ENCODE measurements at regions not wholly inside any gene's neighbourhood (a gene's known extent, or its start where the extent isn't known, plus 50 kb on each side); places are given as distances from the start of the nearest gene placed in this dataset.
"Not testable (repeated sequence)": the region's sequence is repeated elsewhere in the genome, so short reads cannot be mapped to it uniquely, and the experiment has no call there.

DNA sequence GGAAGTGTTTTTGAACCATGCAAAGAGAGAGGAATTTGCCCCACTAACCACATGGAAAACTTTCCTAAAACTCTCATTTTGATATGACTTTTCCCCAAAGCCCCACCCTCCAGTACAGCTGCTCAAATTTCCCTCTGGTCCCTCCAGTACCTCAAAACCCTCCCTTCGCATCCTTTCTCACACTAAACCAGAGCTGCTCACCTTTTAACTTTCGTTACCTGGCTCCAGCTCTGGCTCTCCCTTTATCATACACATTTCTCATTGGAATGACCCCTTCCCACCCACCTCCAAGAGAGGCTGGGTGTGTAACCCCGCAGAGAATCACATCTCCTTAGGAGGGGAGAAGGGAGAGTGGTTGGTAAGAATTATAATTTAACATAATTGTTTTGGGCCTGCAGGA lies 86.8 kb upstream of the NDUFV2 start:
- H3K4me3 ChIP-seq (ENCODE audit: low read depth in 1 of 2, low read length in 2 of 2): no peak overlapping the region
- H3K4me1 ChIP-seq (ENCODE audit: control insufficient read depth in 1 of 2, insufficient read depth in 2 of 2, low read length in 2 of 2): peaks cover 0 to 6% of the 10 kb centered on the region in 2 donors
- no peaks in the 10 kb centered on the region for H3K9me3 ChIP-seq (ENCODE audit: control insufficient read depth in 1 of 2, low read length in 2 of 2)
- peak overlapping the region; percentile 29 for H3K27ac ChIP-seq (ENCODE audit: low read length)
- no peaks in the 10 kb centered on the region for H3K27me3 ChIP-seq (ENCODE audit: low read depth, low read length)
- H3K36me3 ChIP-seq (ENCODE audit: control insufficient read depth in 1 of 2, insufficient read depth in 2 of 2, low read length in 2 of 2): no peaks in the 10 kb centered on the region

DNA sequence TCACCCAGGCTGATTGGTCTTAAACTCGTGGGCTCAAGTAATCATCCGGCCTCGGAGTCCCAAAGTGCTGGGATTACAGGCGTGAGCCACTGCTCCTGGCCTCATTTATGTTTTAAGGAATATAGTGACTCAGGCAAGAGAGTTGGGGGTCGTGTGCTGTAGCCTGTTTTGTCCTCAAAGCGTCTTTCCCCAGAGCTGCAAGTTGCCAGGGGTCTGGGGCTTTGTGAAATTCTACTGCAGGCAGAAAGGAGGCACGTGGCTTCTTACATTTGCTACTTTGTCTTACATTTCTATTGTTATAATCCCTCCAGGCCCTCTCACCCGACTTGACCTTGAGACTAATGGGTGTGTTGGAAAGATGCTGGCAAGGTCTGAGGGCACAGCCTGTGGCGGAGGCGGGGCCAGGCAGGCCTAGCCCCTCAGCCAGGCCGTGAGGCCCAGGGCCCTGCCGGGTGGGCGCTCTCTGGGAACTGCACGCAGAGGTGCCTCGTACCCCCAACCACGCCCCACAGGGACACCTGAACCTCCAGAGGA lies 85.8 kb upstream of the NDUFV2 start:
- Histone ChIP-seq H3K36me3 (ENCODE audit: control insufficient read depth in 1 of 2, insufficient read depth in 2 of 2, low read length in 2 of 2) (no peaks in the 10 kb centered on the region), H3K4me1 (ENCODE audit: control insufficient read depth in 1 of 2, insufficient read depth in 2 of 2, low read length in 2 of 2) (peaks cover 0 to 6% of the 10 kb centered on the region in 2 donors), H3K4me3 (ENCODE audit: low read depth in 1 of 2, low read length in 2 of 2) (peak overlapping the region in 1 of 2 donors; percentile 26), H3K9me3 (ENCODE audit: control insufficient read depth in 1 of 2, low read length in 2 of 2) (no peaks in the 10 kb centered on the region), H3K27ac (ENCODE audit: low read length) (peak overlapping the region; percentile 60), H3K27me3 (ENCODE audit: low read depth, low read length) (no peaks in the 10 kb centered on the region)

DNA sequence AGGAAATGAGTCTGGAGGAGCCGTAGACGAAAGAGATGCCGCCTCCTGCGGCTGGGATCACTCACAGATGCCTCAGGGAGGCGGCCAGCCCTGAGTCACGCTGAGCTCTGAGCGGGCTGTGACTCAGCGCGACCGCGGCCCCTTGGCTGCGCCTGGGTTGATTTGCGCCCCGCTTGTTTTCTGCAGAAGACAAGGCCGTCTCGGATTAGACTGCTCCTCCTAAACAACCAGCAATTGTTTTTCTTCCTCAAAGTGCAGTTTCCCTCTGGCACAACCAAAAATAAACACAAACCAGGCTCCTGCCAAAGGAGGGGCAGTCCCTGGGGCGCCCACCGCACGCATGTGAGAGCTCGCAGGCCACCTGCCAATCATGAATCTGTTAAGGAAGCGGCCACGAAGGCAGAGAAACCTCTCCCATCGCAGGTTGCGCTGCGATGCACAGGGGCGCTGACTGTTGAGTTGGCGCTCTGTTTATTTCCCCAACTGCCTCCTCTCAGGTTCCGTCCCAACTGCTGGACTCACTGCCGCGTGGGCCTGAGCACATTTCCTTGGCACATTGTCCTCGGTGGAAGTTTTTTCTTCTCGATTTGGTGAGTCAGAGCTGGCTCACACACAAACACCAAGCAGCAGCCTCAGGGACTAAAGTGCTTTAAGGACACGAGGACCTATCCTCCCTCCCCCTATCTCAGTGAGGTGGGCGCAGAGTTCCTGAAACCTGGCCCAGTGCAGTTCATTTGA lies 85.2 kb upstream of the NDUFV2 start:
- Histone ChIP-seq H3K9me3 (ENCODE audit: control insufficient read depth in 1 of 2, low read length in 2 of 2) (no peaks in the 10 kb centered on the region), H3K4me3 (ENCODE audit: low read depth in 1 of 2, low read length in 2 of 2) (peak overlapping the region; percentile 26 to 52), H3K36me3 (ENCODE audit: control insufficient read depth in 1 of 2, insufficient read depth in 2 of 2, low read length in 2 of 2) (no peaks in the 10 kb centered on the region), H3K4me1 (ENCODE audit: control insufficient read depth in 1 of 2, insufficient read depth in 2 of 2, low read length in 2 of 2) (peaks cover 0 to 6% of the 10 kb centered on the region in 2 donors), H3K27ac (ENCODE audit: low read length) (peak overlapping the region; percentile 60), H3K27me3 (ENCODE audit: low read depth, low read length) (no peaks in the 10 kb centered on the region)

DNA sequence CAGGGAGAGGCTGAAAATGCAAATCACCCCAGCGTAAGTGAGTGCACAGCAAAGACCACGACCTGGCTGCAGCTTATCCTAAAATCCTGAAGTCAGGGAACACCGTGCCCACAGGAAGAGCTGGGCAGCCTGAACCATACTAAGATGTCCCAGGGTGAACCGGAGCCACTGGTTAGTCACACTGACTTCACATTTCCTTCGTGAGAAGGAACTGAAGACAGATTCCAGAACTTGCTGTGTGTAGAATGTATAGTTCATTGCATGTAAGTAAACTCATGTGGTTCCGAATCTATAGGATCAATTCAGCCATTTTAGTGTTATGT lies 84.6 kb upstream of the NDUFV2 start:
- no peaks in the 10 kb centered on the region for H3K27me3 ChIP-seq (ENCODE audit: low read depth, low read length)
- no peaks in the 10 kb centered on the region for H3K9me3 ChIP-seq (ENCODE audit: control insufficient read depth in 1 of 2, low read length in 2 of 2)
- peak overlapping the region; percentile 33 for H3K27ac ChIP-seq (ENCODE audit: low read length)
- peaks cover 0 to 6% of the 10 kb centered on the region in 2 donors for H3K4me1 ChIP-seq (ENCODE audit: control insufficient read depth in 1 of 2, insufficient read depth in 2 of 2, low read length in 2 of 2)
- H3K36me3 ChIP-seq (ENCODE audit: control insufficient read depth in 1 of 2, insufficient read depth in 2 of 2, low read length in 2 of 2): no peaks in the 10 kb centered on the region
- H3K4me3 ChIP-seq (ENCODE audit: low read depth in 1 of 2, low read length in 2 of 2): no peak overlapping the region

DNA sequence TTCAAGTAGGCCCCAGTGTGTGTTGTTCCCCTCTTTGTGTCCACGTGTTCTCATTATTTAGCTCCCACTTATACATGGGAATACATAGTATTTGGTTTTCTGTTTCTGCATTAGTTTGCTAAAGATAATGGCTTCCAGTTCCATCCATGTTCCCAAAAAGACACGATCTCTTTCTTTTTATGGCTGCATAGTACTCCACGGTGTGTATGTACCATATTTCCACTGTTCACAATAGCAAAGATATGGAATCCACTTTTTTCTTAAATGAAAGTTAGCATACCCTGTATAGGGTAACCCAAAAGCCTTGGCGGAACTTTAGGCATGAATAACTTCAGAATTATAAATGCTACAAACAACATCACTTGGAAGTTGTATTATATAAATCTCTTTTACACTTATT lies 83.4 kb upstream of the NDUFV2 start:
- Histone ChIP-seq H3K27ac (ENCODE audit: low read length) (no peak overlapping the region), H3K9me3 (ENCODE audit: control insufficient read depth in 1 of 2, low read length in 2 of 2) (no peaks in the 10 kb centered on the region), H3K36me3 (ENCODE audit: control insufficient read depth in 1 of 2, insufficient read depth in 2 of 2, low read length in 2 of 2) (no peaks in the 10 kb centered on the region), H3K4me1 (ENCODE audit: control insufficient read depth in 1 of 2, insufficient read depth in 2 of 2, low read length in 2 of 2) (peaks cover 0 to 6% of the 10 kb centered on the region in 2 donors), H3K27me3 (ENCODE audit: low read depth, low read length) (no peaks in the 10 kb centered on the region), H3K4me3 (ENCODE audit: low read depth in 1 of 2, low read length in 2 of 2) (no peak overlapping the region)

DNA sequence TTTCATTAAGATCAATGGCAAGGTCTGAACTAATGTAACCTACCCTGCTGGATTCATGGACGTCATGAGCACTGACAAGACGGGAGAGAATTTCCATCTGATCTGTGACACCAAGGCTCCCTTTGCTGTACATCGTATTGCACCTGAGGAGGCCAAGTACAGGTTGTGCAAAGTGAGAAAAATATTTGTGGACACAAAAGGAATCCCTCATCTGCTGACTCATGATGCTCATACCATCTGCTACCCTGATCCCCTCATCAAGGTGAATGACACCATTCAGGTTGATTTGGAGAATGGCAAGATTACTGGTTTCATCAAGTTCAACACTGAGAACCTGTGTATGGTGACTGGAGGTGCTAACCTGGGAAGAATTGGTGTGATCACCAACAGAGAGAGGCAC lies 82.3 kb upstream of the NDUFV2 start:
- H3K36me3 ChIP-seq (ENCODE audit: control insufficient read depth in 1 of 2, insufficient read depth in 2 of 2, low read length in 2 of 2): no peaks in the 10 kb centered on the region
- H3K27ac ChIP-seq (ENCODE audit: low read length): no peak overlapping the region
- H3K4me1 ChIP-seq (ENCODE audit: control insufficient read depth in 1 of 2, insufficient read depth in 2 of 2, low read length in 2 of 2): peaks cover 0 to 6% of the 10 kb centered on the region in 2 donors
- no peaks in the 10 kb centered on the region for H3K27me3 ChIP-seq (ENCODE audit: low read depth, low read length)
- no peak overlapping the region for H3K4me3 ChIP-seq (ENCODE audit: low read depth in 1 of 2, low read length in 2 of 2)
- no peaks in the 10 kb centered on the region for H3K9me3 ChIP-seq (ENCODE audit: control insufficient read depth in 1 of 2, low read length in 2 of 2)

DNA sequence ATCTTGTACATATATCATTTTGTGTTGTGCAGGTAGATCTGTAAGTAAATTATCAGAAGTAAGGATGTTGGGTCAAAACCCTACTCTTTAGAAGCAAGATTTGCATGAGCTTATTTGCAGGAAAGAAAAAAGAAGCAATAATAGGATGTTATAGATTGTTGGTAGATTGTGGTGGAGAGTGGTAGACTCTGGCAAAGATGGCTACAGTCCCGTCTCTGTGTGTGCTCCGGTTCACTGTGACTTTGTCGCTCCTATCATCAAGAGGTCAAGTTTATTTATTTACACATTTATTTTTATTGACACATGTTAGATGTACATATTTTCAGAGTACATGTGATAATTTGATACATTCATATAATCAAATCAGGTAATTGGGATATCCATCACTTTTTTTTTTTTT lies 81.0 kb upstream of the NDUFV2 start:
- no peaks in the 10 kb centered on the region for H3K9me3 ChIP-seq (ENCODE audit: control insufficient read depth in 1 of 2, low read length in 2 of 2)
- no peaks in the 10 kb centered on the region for H3K27me3 ChIP-seq (ENCODE audit: low read depth, low read length)
- H3K36me3 ChIP-seq (ENCODE audit: control insufficient read depth in 1 of 2, insufficient read depth in 2 of 2, low read length in 2 of 2): no peaks in the 10 kb centered on the region
- H3K4me3 ChIP-seq (ENCODE audit: low read depth in 1 of 2, low read length in 2 of 2): no peak overlapping the region
- no peak overlapping the region for H3K27ac ChIP-seq (ENCODE audit: low read length)
- H3K4me1 ChIP-seq (ENCODE audit: control insufficient read depth in 1 of 2, insufficient read depth in 2 of 2, low read length in 2 of 2): peaks cover 0 to 5% of the 10 kb centered on the region in 2 donors

DNA sequence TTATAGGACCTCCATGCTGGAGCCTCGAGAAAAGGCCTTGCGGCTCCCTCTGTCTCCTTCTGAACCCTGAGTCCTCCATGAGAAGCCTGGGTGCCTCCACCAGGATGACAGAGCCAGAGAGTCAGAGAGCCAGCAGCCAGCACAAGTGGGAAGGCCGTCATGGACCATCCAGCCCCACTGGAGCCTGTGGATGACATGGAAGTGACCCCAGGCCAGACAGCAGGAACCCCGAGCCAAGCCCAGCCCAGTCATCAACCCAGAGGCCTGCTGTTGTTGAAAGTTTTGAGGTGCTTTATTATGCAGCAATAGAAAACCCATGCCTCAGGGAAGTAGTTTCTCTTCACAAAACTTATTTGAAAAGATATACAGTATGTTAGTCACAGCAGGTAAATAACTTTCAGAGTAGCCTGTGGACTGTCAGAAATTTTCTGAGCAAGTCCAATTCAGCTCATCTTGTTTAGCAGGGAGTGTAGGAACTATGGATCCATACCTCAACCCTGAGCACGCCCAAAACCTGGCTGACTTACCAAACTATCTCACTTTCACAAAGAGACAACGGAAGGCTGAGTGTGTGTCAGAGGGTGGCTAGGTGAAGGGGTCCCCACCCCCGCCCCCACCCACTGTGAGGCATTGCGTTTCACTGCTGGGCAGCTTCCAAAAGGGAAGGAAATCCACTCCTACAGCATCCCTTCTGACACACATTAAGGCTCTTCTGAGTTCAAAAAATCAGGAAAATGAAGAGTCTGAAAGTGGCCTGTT lies 79.9 kb upstream of the NDUFV2 start:
- no peaks in the 10 kb centered on the region for H3K4me1 ChIP-seq (ENCODE audit: control insufficient read depth in 1 of 2, insufficient read depth in 2 of 2, low read length in 2 of 2)
- H3K36me3 ChIP-seq (ENCODE audit: control insufficient read depth in 1 of 2, insufficient read depth in 2 of 2, low read length in 2 of 2): no peaks in the 10 kb centered on the region
- no peaks in the 10 kb centered on the region for H3K27me3 ChIP-seq (ENCODE audit: low read depth, low read length)
- H3K9me3 ChIP-seq (ENCODE audit: control insufficient read depth in 1 of 2, low read length in 2 of 2): no peaks in the 10 kb centered on the region
- H3K4me3 ChIP-seq (ENCODE audit: low read depth in 1 of 2, low read length in 2 of 2): no peak overlapping the region
- H3K27ac ChIP-seq (ENCODE audit: low read length): no peak overlapping the region

DNA sequence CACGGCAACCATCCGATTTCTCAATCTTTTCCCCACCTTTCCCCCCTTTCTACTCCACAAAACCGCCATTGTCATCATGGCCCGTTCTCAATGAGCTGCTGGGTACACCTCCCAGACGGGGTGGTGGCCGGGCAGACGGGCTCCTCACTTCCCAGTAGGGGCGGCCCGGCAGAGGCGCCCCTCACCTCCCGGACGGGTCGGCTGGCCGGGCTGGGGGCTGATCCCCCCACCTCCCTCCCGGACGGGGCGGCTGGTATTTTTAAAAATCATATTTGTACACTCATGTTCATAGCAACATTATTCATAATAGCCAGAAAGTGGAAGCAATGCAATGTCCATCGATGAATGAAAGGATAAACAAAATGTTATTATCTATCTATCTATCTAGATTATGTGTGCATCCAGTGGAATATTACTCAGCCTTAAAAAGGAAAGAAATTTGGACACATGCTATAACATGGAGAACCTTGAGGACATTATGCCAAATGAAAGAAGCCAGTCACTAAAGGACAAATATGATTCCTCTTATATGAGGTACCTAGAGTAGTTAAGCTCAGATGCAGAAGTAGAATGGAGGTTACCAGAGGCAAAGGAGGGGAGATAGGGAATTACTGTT lies 78.4 kb upstream of the NDUFV2 start:
- not testable (repeated sequence) for H3K4me1 ChIP-seq (ENCODE audit: control insufficient read depth in 1 of 2, insufficient read depth in 2 of 2, low read length in 2 of 2); H3K9me3 ChIP-seq (ENCODE audit: control insufficient read depth in 1 of 2, low read length in 2 of 2); H3K36me3 ChIP-seq (ENCODE audit: control insufficient read depth in 1 of 2, insufficient read depth in 2 of 2, low read length in 2 of 2); H3K4me3 ChIP-seq (ENCODE audit: low read depth in 1 of 2, low read length in 2 of 2); H3K27ac ChIP-seq (ENCODE audit: low read length); H3K27me3 ChIP-seq (ENCODE audit: low read depth, low read length)

DNA sequence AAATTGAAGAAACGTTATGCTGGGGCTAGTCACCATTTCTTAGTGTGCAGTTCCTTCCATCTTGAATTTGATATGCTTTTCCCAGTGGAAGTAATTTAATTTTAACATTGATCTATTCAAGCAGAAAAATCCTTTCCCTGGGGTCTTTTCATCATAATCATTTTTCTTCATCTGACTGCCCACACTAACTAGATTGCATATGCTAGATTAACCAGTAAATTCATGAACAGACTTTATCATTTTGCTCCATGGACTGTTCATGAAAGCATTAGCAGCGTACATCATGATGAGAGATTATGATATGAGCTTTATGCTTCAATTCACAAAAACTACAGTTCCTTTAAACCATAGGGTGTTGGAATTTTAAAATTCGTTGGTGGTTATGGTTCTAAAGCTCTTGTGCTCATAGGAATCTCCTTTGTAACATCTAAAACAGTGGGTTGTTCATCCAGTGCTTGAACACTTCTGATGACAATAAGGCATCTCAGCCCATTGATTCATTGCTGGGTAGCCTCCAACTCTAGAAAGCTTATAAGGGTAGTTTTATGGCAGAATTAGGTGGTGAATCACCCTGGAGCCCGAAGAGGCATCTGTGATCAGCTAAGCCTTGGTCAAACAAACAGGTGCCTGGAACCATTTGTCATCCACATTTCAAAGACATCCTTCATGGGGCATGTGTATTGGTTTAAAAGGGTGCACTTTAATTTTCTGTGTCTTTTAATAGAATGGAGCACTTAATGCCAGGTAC lies 77.2 kb upstream of the NDUFV2 start:
- Histone ChIP-seq H3K36me3 (ENCODE audit: control insufficient read depth in 1 of 2, insufficient read depth in 2 of 2, low read length in 2 of 2) (no peaks in the 10 kb centered on the region), H3K27me3 (ENCODE audit: low read depth, low read length) (no peaks in the 10 kb centered on the region), H3K9me3 (ENCODE audit: control insufficient read depth in 1 of 2, low read length in 2 of 2) (no peaks in the 10 kb centered on the region), H3K4me1 (ENCODE audit: control insufficient read depth in 1 of 2, insufficient read depth in 2 of 2, low read length in 2 of 2) (no peaks in the 10 kb centered on the region), H3K27ac (ENCODE audit: low read length) (no peak overlapping the region), H3K4me3 (ENCODE audit: low read depth in 1 of 2, low read length in 2 of 2) (no peak overlapping the region)

DNA sequence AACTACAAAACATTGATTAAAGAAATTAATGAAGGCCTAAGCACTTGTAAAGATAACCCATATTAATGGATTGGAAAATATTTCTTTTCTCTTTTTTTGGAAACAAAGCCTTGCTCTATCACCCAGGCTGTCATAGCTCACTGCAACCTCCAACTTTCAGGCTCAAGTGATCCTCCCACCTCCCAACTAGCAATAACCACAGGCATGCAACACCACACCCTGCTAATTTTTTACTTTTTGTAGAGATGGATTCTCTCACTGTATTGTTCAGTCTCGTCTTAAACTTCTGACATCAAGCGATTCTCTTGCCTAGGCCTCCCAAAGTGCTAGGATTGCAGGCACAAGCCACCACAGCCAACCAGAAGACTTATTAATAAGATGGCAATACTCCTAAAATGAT lies 73.4 kb upstream of the NDUFV2 start:
- no peak overlapping the region for H3K4me3 ChIP-seq (ENCODE audit: low read depth in 1 of 2, low read length in 2 of 2)
- H3K4me1 ChIP-seq (ENCODE audit: control insufficient read depth in 1 of 2, insufficient read depth in 2 of 2, low read length in 2 of 2): no peaks in the 10 kb centered on the region
- H3K9me3 ChIP-seq (ENCODE audit: control insufficient read depth in 1 of 2, low read length in 2 of 2): no peaks in the 10 kb centered on the region
- H3K27ac ChIP-seq (ENCODE audit: low read length): no peak overlapping the region
- no peaks in the 10 kb centered on the region for H3K36me3 ChIP-seq (ENCODE audit: control insufficient read depth in 1 of 2, insufficient read depth in 2 of 2, low read length in 2 of 2)
- no peaks in the 10 kb centered on the region for H3K27me3 ChIP-seq (ENCODE audit: low read depth, low read length)
